ENCODE measurements at regions not wholly inside any gene's neighbourhood (a gene's known extent, or its start where the extent isn't known, plus 50 kb on each side); places are given as distances from the start of the nearest gene placed in this dataset.

- no peak overlapping the region for H3K4me3 ChIP-seq (ENCODE audit: low read depth, low read length)
- TF ChIP-seq, protein P1, sequence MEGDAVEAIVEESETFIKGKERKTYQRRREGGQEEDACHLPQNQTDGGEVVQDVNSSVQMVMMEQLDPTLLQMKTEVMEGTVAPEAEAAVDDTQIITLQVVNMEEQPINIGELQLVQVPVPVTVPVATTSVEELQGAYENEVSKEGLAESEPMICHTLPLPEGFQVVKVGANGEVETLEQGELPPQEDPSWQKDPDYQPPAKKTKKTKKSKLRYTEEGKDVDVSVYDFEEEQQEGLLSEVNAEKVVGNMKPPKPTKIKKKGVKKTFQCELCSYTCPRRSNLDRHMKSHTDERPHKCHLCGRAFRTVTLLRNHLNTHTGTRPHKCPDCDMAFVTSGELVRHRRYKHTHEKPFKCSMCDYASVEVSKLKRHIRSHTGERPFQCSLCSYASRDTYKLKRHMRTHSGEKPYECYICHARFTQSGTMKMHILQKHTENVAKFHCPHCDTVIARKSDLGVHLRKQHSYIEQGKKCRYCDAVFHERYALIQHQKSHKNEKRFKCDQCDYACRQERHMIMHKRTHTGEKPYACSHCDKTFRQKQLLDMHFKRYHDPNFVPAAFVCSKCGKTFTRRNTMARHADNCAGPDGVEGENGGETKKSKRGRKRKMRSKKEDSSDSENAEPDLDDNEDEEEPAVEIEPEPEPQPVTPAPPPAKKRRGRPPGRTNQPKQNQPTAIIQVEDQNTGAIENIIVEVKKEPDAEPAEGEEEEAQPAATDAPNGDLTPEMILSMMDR (IDR thresholded peaks at IDR 0.05; ENCODE audit: borderline replicate concordance, insufficient read depth, low read depth, low read length), result no peak
Measured at GRCh38 chr6:91678679-91679446, 1092.0 kb upstream of the MAP3K7 start.

DNA sequence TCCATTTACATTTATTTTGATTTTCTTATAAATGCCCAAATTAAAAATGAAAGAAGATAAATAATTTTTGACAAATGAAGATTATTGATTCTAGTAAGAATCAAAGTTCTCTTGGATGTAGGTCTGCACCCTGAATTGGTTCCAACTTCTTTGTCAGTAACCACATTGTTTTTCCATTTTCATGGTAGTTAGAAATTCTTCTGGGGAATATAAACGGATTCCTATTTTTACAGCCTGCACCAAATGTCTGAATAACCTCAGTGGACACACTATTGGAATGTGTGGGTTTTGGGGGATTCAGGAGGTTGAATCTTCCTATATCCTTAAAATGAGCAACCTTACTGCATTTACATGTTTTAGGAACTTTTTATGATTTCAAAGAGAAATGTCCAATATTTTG is 1085.3 kb upstream of the MAP3K7 start:
- TF ChIP-seq, protein P1 (IDR thresholded peaks at IDR 0.05; ENCODE audit: borderline replicate concordance, insufficient read depth, low read depth, low read length), result no peak
- H3K4me3 ChIP-seq (ENCODE audit: low read depth, low read length), result no peak overlapping the region

- H3K4me3 ChIP-seq (ENCODE audit: low read depth, low read length), result no peak overlapping the region
- TF ChIP-seq, protein P1 (IDR thresholded peaks at IDR 0.05; ENCODE audit: borderline replicate concordance, insufficient read depth, low read depth, low read length), result no peak
Measured at GRCh38 chr6:91669871-91670268, 1083.0 kb upstream of the MAP3K7 start.

DNA sequence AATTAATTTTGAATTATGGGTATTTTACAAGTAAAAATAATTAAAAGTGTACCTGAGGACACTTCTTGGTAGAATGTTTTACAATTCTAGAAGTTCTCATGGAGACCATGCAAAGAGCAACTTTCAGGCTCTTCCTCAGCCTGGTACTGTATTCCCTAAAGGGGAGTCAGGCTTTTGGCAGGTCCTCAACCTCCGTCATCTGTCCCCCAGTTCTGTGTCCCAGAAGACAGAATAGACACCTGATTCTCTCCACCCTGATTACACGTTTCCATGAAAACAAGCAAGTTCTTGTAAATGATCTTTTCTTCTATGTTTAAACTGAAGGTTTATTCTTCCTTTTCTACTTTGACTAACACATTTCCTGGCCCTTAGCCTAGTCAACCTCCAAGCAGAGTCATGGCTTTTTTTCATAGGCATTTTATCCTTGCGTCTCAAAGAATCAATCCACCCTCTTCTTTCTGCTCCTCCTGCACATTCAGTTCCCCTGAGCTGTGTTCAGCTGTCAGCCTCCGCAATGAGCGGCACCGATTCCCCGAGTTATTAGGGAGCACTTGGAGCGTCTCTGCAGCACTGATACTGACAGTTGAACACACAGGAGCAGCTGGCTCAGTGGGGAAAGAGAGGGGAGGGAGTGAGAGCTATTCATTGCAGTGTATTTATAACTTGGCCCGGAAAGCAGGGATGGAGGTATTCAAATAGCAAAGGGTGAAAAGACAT is 1082.4 kb upstream of the MAP3K7 start:
- no peak overlapping the region for H3K4me3 ChIP-seq (ENCODE audit: low read depth, low read length)
- TF ChIP-seq, protein P1 (IDR thresholded peaks at IDR 0.05; ENCODE audit: borderline replicate concordance, insufficient read depth, low read depth, low read length), result no peak

- no peak overlapping the region for H3K4me3 ChIP-seq (ENCODE audit: low read depth, low read length)
- TF ChIP-seq, protein P1 (IDR thresholded peaks at IDR 0.05; ENCODE audit: borderline replicate concordance, insufficient read depth, low read depth, low read length), result no peak
Measured at GRCh38 chr6:91667596-91667995, 1080.7 kb upstream of the MAP3K7 start.

DNA sequence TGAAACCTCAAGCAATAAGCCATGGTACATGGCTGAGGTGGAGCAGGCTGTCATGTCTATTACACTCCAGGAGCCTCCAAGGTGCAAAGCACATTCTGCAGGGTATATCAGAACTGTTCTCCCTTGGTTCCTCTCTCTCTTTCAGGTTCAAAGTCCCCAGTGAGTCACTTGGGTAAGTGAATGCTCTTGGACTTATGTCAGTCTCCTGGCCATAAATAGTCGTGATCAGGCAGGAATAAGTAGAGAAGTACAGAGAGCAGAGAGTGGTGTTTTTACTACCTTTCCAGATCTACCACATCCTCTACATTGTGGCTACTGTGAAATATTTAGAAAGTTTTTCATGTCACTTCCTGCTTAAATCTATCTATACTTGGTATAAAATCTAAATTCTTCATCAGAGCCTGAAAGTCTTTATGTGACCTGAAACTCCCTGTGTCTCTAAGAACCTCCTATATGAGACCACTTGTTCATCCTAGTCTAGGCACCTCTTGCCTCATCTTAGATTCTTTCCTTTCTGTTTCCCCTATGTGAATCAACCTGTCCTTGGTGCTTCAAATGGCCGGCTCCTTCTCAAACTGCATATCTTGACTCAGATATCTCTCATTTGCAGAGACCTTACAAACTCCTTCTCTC is 1077.6 kb upstream of the MAP3K7 start:
- no peak overlapping the region for H3K4me3 ChIP-seq (ENCODE audit: low read depth, low read length)
- TF ChIP-seq, protein P1 (IDR thresholded peaks at IDR 0.05; ENCODE audit: borderline replicate concordance, insufficient read depth, low read depth, low read length), result no peak

Measured in GM12875 (cell line).